SKM-1 treated with dmso at 0.1 percent for 144 hours (cell line): ENCODE measurements at regions not wholly inside any gene's neighbourhood (a gene's known extent, or its start where the extent isn't known, plus 50 kb on each side); places are given as distances from the start of the nearest gene placed in this dataset.

Experiments used
- DNase-seq: peaks from one replicate; lab custom pipeline; 2025; ENCODE audit not compliant: unreplicated experiment; lab: John Stamatoyannopoulos, UW

DNA sequence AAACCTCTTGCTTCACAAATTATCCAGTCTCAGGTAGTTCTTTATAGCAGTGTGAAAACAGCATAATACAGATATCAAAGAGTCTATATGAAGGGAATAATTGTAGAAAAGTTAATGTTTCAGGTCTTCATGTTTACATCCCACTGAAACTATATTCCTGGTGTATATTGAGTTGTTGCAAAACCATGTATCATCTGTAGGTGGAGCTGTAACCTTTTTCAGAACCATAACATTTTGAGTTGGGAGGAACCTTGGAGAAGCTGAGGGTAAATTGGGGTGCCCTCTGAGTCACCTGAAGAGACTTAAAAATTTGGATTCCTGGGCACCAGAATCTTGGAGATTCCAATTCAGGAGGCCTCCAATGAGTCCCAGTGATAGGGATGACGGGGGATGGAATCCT lies 51.9 kb upstream of the TAPT1 start:
- DNase-seq: no peak
